ENCODE measurements at regions not wholly inside any gene's neighbourhood (a gene's known extent, or its start where the extent isn't known, plus 50 kb on each side); places are given as distances from the start of the nearest gene placed in this dataset.

GRCh38 chr15:38714309-38715072 is 149.9 kb upstream of the RASGRP1 start:
- BruUV-seq (replicated peaks) = no TSS peak
- no peaks in the 10 kb centered on the region for H4K20me1 ChIP-seq (replicated peaks; ENCODE audit: control insufficient read depth, extremely low read depth, insufficient read depth, low read length)
- no peak overlapping the region for H3K27ac ChIP-seq (ENCODE audit: insufficient read depth, low read depth, low read length)
- ChIA-PET POLR2A (interaction anchor here (0.6 kb wide), 1 partner anchor 129 kb away, joined by 6 read pairs; no protein-coding TSS in a partner anchor), CTCF (interaction anchor here (0.8 to 3.6 kb wide), 8 partner anchors 9 to 1042 kb away, joined by 3 to 21 read pairs (median 6); no protein-coding TSS in a partner anchor)
- DNase-seq (ENCODE audit: low read depth, low spot score) (peak; percentile 92), FAIRE-seq (peak; percentile 72)
- H3K27me3 ChIP-seq (ENCODE audit: control insufficient read depth in 2 of 2, insufficient read depth in 2 of 2, low read length in 2 of 2) = no peaks in the 10 kb centered on the region
- no peak overlapping the region for H3K4me3 ChIP-seq (replicated peaks in 1 of 3; ENCODE audit: insufficient read depth in 1 of 3, low read depth in 1 of 3, low read length in 3 of 3)
- TF ChIP-seq MAX (IDR thresholded peaks at IDR 0.05; ENCODE audit: insufficient read depth, insufficient read length) (no peak), POLR2AphosphoS5 (IDR thresholded peaks at IDR 0.05; ENCODE audit: insufficient read depth, low read depth, low read length) (peak; percentile 28), MYC (IDR thresholded peaks at IDR 0.05; ENCODE audit: low read depth, low read length) (no peak), FOS (IDR thresholded peaks at IDR 0.05; ENCODE audit: borderline replicate concordance, insufficient read depth, low read length) (no peak), JUN (IDR thresholded peaks at IDR 0.05; ENCODE audit: borderline replicate concordance, insufficient read depth, insufficient read length, low read depth) (no peak)
- intact Hi-C loops (cut with micrococcal nuclease) = no loop called here
- H3K9ac ChIP-seq (replicated peaks; ENCODE audit: extremely low read depth, insufficient read depth, low read length) = no peak overlapping the region
- H2AFZ ChIP-seq (ENCODE audit: low read depth, low read length) = peak overlapping the region; percentile 68
- no peaks in the 10 kb centered on the region for H3K79me2 ChIP-seq (ENCODE audit: control insufficient read depth, insufficient read depth, low read length)
- H3K9me3 ChIP-seq (replicated peaks; ENCODE audit: control insufficient read depth, insufficient read depth, low read length) = no peaks in the 10 kb centered on the region
- peak overlapping the region; percentile 6 for H3K4me2 ChIP-seq (ENCODE audit: insufficient read depth, low read length)
- no peaks in the 10 kb centered on the region for H3K9me1 ChIP-seq (replicated peaks; ENCODE audit: control insufficient read depth, extremely low read depth, insufficient read depth, low read length)
- no peaks in the 10 kb centered on the region for H3K36me3 ChIP-seq (ENCODE audit: control insufficient read depth in 2 of 2, extremely low read depth in 1 of 2, insufficient read depth in 2 of 2, low read length in 2 of 2)
- dilution Hi-C loops (cut with MboI; ENCODE audit: extremely low pct_ligation_motif_present, low sequenced_read_pairs) = no loop called here
- peaks cover 9% of the 10 kb centered on the region for H3K4me1 ChIP-seq (ENCODE audit: control insufficient read depth, extremely low read depth, insufficient read depth, low read length)

GRCh38 chr15:38720893-38721567 is 156.4 kb upstream of the RASGRP1 start:
- POLR2A ChIA-PET = no interaction called here
- Histone ChIP-seq H3K27me3 (ENCODE audit: control insufficient read depth in 2 of 2, insufficient read depth in 2 of 2, low read length in 2 of 2) (no peaks in the 10 kb centered on the region), H3K4me1 (ENCODE audit: control insufficient read depth, extremely low read depth, insufficient read depth, low read length) (no peaks in the 10 kb centered on the region), H2AFZ (ENCODE audit: low read depth, low read length) (no peak overlapping the region), H3K4me3 (replicated peaks in 1 of 3; ENCODE audit: insufficient read depth in 1 of 3, low read depth in 1 of 3, low read length in 3 of 3) (no peak overlapping the region), H3K27ac (ENCODE audit: insufficient read depth, low read depth, low read length) (no peak overlapping the region), H3K9ac (replicated peaks; ENCODE audit: extremely low read depth, insufficient read depth, low read length) (no peak overlapping the region), H4K20me1 (replicated peaks; ENCODE audit: control insufficient read depth, extremely low read depth, insufficient read depth, low read length) (no peaks in the 10 kb centered on the region), H3K79me2 (ENCODE audit: control insufficient read depth, insufficient read depth, low read length) (no peaks in the 10 kb centered on the region), H3K9me1 (replicated peaks; ENCODE audit: control insufficient read depth, extremely low read depth, insufficient read depth, low read length) (no peaks in the 10 kb centered on the region), H3K9me3 (replicated peaks; ENCODE audit: control insufficient read depth, insufficient read depth, low read length) (no peaks in the 10 kb centered on the region), H3K4me2 (ENCODE audit: insufficient read depth, low read length) (no peak overlapping the region), H3K36me3 (ENCODE audit: control insufficient read depth in 2 of 2, extremely low read depth in 1 of 2, insufficient read depth in 2 of 2, low read length in 2 of 2) (no peaks in the 10 kb centered on the region)
- intact Hi-C loops (cut with micrococcal nuclease) = no loop called here
- dilution Hi-C loops (cut with MboI; ENCODE audit: extremely low pct_ligation_motif_present, low sequenced_read_pairs) = no loop called here
- FAIRE-seq = no peak
- no TSS peak for BruUV-seq (replicated peaks)
- TF ChIP-seq MYC (IDR thresholded peaks at IDR 0.05; ENCODE audit: low read depth, low read length) (no peak), POLR2AphosphoS5 (IDR thresholded peaks at IDR 0.05; ENCODE audit: insufficient read depth, low read depth, low read length) (no peak), JUN (IDR thresholded peaks at IDR 0.05; ENCODE audit: borderline replicate concordance, insufficient read depth, insufficient read length, low read depth) (no peak), MAX (IDR thresholded peaks at IDR 0.05; ENCODE audit: insufficient read depth, insufficient read length) (no peak), CTCF (IDR thresholded peaks at IDR 0.05; ENCODE audit: extremely low read depth in 1 of 2, insufficient read depth in 1 of 2, low read depth in 1 of 2, low read length in 2 of 2) (no peak), POLR2A (IDR thresholded peaks at IDR 0.05; ENCODE audit: low read depth, low read length) (no peak), GATA2 (IDR thresholded peaks at IDR 0.05; ENCODE audit: insufficient read depth, insufficient read length, low read depth, low read length) (no peak), EZH2 (IDR thresholded peaks at IDR 0.05; ENCODE audit: borderline replicate concordance, low read depth, low read length, severe bottlenecking) (no peak), FOS (IDR thresholded peaks at IDR 0.05; ENCODE audit: borderline replicate concordance, insufficient read depth, low read length) (no peak)
- CTCF ChIA-PET = interaction anchor here (1.2 kb wide), 1 partner anchor 21 kb away, joined by 6 read pairs; no protein-coding TSS in a partner anchor
- no peak for DNase-seq (ENCODE audit: low read depth, low spot score)

All from endothelial cell of umbilical vein (primary cell).